ENCODE measurements at regions not wholly inside any gene's neighbourhood (a gene's known extent, or its start where the extent isn't known, plus 50 kb on each side); places are given as distances from the start of the nearest gene placed in this dataset.
"Not testable (repeated sequence)": the region's sequence is repeated elsewhere in the genome, so short reads cannot be mapped to it uniquely, and the experiment has no call there.

- no peak for DNase-seq
Observed at GRCh38 chr1:244271691-244272308, 179.9 kb downstream of the ADSS2 start.

GRCh38 chr1:244272471-244273261, 179.0 kb downstream of the ADSS2 start:
- DNase-seq, result peak; percentile 64

- DNase-seq, result no peak
Observed at GRCh38 chr1:244273262-244273844, 178.4 kb downstream of the ADSS2 start.

- DNase-seq, result no peak
Observed at GRCh38 chr1:244273845-244274619, 177.7 kb downstream of the ADSS2 start.

GRCh38 chr1:244276646-244277045, 175.1 kb downstream of the ADSS2 start:
- DNase-seq, result no peak

- no peak for DNase-seq
Observed at GRCh38 chr1:244280201-244280600, 171.5 kb downstream of the ADSS2 start.

GRCh38 chr1:244280859-244281258, 170.8 kb downstream of the ADSS2 start:
- no peak for DNase-seq

- DNase-seq, result no peak
Observed at GRCh38 chr1:244283772-244284171, 167.9 kb downstream of the ADSS2 start.

GRCh38 chr1:244284641-244285156, 167.0 kb downstream of the ADSS2 start:
- DNase-seq, result no peak

GRCh38 chr1:244286341-244286740, 165.4 kb downstream of the ADSS2 start:
- DNase-seq, result no peak

GRCh38 chr1:244287726-244288125, 164.0 kb downstream of the ADSS2 start:
- no peak for DNase-seq

GRCh38 chr1:244288663-244289062, 163.0 kb downstream of the ADSS2 start:
- no peak for DNase-seq

- DNase-seq, result no peak
Observed at GRCh38 chr1:244289991-244290785, 161.5 kb downstream of the ADSS2 start.

GRCh38 chr1:244291236-244292201, 160.2 kb downstream of the ADSS2 start:
- DNase-seq, result no peak

GRCh38 chr1:244294599-244295224, 157.0 kb downstream of the ADSS2 start:
- DNase-seq, result no peak

- DNase-seq, result no peak
Observed at GRCh38 chr1:244296003-244296402, 155.7 kb downstream of the ADSS2 start.

GRCh38 chr1:244296447-244296846, 155.3 kb downstream of the ADSS2 start:
- DNase-seq, result no peak

GRCh38 chr1:244297087-244297486, 154.6 kb downstream of the ADSS2 start:
- no peak for DNase-seq

GRCh38 chr1:244297616-244298015, 154.1 kb downstream of the ADSS2 start:
- DNase-seq, result no peak

- not testable (repeated sequence) for DNase-seq
Observed at GRCh38 chr1:244300029-244300375, 151.7 kb downstream of the ADSS2 start.
